SK-N-SH (cell line): ENCODE measurements at regions not wholly inside any gene's neighbourhood (a gene's known extent, or its start where the extent isn't known, plus 50 kb on each side); places are given as distances from the start of the nearest gene placed in this dataset.

Experiments used
- GABPA ChIP-seq: IDR thresholded peaks from 2 replicates; pipeline ENCODE4 v1.4.0; 2012; ENCODE audit warnings: low read depth, mild to moderate bottlenecking
- POLR2AphosphoS5 ChIP-seq: IDR thresholded peaks from 2 replicates; pipeline ENCODE4 v1.6.1; 2012; ENCODE audit warnings: low read depth, low read length
- RAD21 ChIP-seq: IDR thresholded peaks from 2 replicates; pipeline ENCODE4 v1.6.1; 2012; ENCODE audit warnings: mild to moderate bottlenecking, low read length
- SMC3 ChIP-seq: IDR thresholded peaks from 2 replicates; pipeline ENCODE4 v1.6.1; 2012; ENCODE audit warnings: low read depth, low read length, improper control_type of control experiment
- TF ChIP-seq, protein P1 (sequence below): fragments of 200-600 bp; sonication (generic); IDR thresholded peaks from 2 replicates; pipeline ENCODE4 v1.6.1; 2017; ENCODE audit warnings: antibody characterized with exemption, mild to moderate bottlenecking, moderate library complexity

- TF ChIP-seq RAD21 (no peak), GABPA (no peak), POLR2AphosphoS5 (no peak), SMC3 (no peak)
- TF ChIP-seq, protein P1, sequence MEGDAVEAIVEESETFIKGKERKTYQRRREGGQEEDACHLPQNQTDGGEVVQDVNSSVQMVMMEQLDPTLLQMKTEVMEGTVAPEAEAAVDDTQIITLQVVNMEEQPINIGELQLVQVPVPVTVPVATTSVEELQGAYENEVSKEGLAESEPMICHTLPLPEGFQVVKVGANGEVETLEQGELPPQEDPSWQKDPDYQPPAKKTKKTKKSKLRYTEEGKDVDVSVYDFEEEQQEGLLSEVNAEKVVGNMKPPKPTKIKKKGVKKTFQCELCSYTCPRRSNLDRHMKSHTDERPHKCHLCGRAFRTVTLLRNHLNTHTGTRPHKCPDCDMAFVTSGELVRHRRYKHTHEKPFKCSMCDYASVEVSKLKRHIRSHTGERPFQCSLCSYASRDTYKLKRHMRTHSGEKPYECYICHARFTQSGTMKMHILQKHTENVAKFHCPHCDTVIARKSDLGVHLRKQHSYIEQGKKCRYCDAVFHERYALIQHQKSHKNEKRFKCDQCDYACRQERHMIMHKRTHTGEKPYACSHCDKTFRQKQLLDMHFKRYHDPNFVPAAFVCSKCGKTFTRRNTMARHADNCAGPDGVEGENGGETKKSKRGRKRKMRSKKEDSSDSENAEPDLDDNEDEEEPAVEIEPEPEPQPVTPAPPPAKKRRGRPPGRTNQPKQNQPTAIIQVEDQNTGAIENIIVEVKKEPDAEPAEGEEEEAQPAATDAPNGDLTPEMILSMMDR = no peak
Measured at GRCh38 chr4:163618845-163619244, 124.4 kb downstream of the TMA16 start.
